BE2C (cell line): ENCODE measurements at regions not wholly inside any gene's neighbourhood (a gene's known extent, or its start where the extent isn't known, plus 50 kb on each side); places are given as distances from the start of the nearest gene placed in this dataset.
"Not testable (repeated sequence)": the region's sequence is repeated elsewhere in the genome, so short reads cannot be mapped to it uniquely, and the experiment has no call there.

Source experiments
- DNase-seq: peaks from one replicate; pipeline ENCODE4 v3.0.0-alpha.2; 2020
- H3K27me3 ChIP-seq: fragments of 250-450 bp; sonication (Bioruptor Pico); 2 replicates; pipeline ENCODE4 v1.5.1; 2020; ENCODE audit warnings: mild to moderate bottlenecking
- H3K36me3 ChIP-seq: fragments of 250-450 bp; sonication (Bioruptor Pico); 2 replicates; pipeline ENCODE4 v1.5.1; 2020; ENCODE audit warnings: mild to moderate bottlenecking
- H3K4me1 ChIP-seq: fragments of 250-450 bp; sonication (Bioruptor Pico); 2 replicates; pipeline ENCODE4 v1.5.1; 2020
- H3K4me3 ChIP-seq: 2 replicates; pipeline ENCODE4 v1.5.1; 2011; ENCODE audit warnings: low read depth, low read length
- H3K9me3 ChIP-seq: fragments of 250-450 bp; sonication (Bioruptor Pico); 2 replicates; pipeline ENCODE4 v1.5.1; 2020
- TF ChIP-seq, protein P1 (sequence below): IDR thresholded peaks from 2 replicates; pipeline ENCODE4 v1.5.1; 2012; ENCODE audit warnings: mild to moderate bottlenecking, low read depth, low read length

DNA sequence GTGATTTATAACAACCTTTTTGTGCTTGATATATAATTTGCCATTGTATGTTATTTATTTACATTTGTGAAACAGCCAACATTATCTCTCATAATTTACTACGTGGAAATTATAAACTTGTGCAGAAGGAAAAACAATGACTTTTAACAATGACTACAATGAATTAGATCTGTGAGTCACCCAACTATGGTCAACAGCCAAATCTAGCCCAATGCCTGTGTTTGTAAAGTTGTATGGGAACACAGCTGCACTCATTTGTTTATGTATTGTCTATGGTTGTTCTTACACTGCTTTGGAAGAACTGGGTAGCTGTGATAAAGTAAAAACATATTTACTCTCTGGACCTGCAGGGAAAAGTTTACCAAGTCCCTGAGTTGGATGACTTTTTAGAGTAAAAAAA lies 110.4 kb downstream of the OTOL1 start:
- no peaks in the 10 kb centered on the region for H3K36me3 ChIP-seq
- TF ChIP-seq, protein P1, sequence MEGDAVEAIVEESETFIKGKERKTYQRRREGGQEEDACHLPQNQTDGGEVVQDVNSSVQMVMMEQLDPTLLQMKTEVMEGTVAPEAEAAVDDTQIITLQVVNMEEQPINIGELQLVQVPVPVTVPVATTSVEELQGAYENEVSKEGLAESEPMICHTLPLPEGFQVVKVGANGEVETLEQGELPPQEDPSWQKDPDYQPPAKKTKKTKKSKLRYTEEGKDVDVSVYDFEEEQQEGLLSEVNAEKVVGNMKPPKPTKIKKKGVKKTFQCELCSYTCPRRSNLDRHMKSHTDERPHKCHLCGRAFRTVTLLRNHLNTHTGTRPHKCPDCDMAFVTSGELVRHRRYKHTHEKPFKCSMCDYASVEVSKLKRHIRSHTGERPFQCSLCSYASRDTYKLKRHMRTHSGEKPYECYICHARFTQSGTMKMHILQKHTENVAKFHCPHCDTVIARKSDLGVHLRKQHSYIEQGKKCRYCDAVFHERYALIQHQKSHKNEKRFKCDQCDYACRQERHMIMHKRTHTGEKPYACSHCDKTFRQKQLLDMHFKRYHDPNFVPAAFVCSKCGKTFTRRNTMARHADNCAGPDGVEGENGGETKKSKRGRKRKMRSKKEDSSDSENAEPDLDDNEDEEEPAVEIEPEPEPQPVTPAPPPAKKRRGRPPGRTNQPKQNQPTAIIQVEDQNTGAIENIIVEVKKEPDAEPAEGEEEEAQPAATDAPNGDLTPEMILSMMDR: no peak
- H3K4me3 ChIP-seq: no peak overlapping the region
- H3K27me3 ChIP-seq: no peaks in the 10 kb centered on the region
- no peak for DNase-seq
- no peaks in the 10 kb centered on the region for H3K4me1 ChIP-seq
- no peaks in the 10 kb centered on the region for H3K9me3 ChIP-seq

DNA sequence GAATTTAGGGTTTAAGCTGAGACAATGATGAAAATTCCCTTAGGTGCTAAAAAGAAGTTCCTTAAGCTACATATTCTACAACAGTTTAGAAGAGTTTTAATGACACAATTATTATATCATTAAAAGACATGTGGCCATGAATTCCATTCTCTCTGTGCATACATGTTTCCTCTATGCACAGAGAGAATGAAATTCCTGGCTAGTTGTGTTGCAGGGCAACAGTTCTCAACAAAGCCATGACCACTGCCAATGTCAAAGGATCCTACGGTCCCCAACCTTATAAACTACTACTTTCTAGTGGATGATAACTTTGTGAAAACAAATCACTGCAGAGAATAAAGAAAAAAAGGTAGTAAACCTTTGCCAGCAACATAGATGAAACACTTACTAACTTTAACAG lies 122.7 kb downstream of the OTOL1 start:
- no peaks in the 10 kb centered on the region for H3K4me1 ChIP-seq
- DNase-seq: no peak
- H3K4me3 ChIP-seq: no peak overlapping the region
- H3K9me3 ChIP-seq: no peaks in the 10 kb centered on the region
- TF ChIP-seq, protein P1: no peak
- no peaks in the 10 kb centered on the region for H3K27me3 ChIP-seq
- no peaks in the 10 kb centered on the region for H3K36me3 ChIP-seq

DNA sequence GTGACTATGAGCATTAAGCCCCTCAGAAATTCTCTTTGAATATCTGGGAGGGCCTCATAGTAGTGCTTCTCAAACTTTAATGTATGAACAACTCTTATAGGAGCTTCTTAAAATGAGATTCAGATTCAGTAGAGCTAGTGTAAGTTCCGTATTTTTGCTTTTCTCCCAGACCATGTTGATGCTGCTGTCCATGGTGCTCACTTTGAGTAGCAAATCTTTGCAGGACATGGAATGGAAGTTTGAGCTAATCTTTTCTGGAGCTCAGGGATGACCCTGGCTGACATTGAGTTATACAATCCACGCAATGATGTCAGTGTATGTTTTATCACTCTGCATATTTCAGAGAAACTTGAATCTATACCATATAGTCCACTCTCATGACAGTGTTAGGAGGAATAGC lies 134.2 kb downstream of the OTOL1 start:
- Histone ChIP-seq H3K4me3 (no peak overlapping the region), H3K4me1 (no peaks in the 10 kb centered on the region), H3K27me3 (no peaks in the 10 kb centered on the region; the same call in 1 of the 2 replicates), H3K9me3 (no peaks in the 10 kb centered on the region), H3K36me3 (no peaks in the 10 kb centered on the region)
- TF ChIP-seq, protein P1: no peak
- no peak for DNase-seq

DNA sequence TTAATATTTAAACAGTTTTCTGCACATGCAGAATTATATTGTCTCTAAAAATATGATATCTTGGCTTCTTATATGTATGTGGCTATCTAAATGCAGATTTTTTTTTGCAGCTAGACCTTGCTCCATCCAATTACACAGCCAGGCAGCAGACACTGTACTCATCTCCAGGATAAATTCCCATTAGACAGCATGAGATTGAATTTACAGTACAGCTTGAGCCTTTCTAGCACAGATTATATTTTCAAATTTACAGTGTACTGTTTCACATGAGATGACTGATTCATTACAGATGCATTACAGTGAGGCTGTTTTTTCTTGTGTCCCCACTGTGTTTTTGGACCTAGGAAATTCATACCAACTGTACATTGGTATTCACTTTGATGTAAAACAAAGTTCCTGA lies 134.9 kb downstream of the OTOL1 start:
- no peaks in the 10 kb centered on the region for H3K36me3 ChIP-seq
- H3K4me1 ChIP-seq: no peaks in the 10 kb centered on the region
- DNase-seq: no peak
- H3K4me3 ChIP-seq: no peak overlapping the region
- no peaks in the 10 kb centered on the region for H3K9me3 ChIP-seq
- H3K27me3 ChIP-seq: no peaks in the 10 kb centered on the region; the same call in 1 of the 2 replicates
- TF ChIP-seq, protein P1: no peak

DNA sequence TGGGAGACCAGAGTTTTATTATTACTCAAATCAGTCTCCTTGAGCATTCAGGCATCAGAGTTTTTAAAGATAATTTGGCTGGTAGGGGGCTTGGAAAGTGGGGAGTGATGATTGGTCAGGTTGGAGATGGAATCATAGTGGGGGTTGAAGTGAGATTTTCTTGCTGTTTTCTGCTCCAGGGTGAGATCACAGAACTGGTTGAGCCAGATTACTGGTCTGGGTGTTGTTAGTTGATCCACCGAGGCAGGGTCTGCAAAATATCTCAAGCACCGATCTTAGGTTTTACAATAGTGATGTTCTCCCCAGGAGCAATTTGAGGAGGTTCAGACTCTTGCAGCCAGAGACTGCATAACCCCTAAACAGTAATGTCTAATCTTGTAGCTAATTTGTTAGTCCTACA lies 141.0 kb downstream of the OTOL1 start:
- Histone ChIP-seq H3K36me3 (no peaks in the 10 kb centered on the region), H3K4me3 (no peak overlapping the region), H3K4me1 (no peaks in the 10 kb centered on the region), H3K9me3 (no peaks in the 10 kb centered on the region), H3K27me3 (no peaks in the 10 kb centered on the region; the same call in 1 of the 2 replicates)
- no peak for DNase-seq
- TF ChIP-seq, protein P1: no peak

DNA sequence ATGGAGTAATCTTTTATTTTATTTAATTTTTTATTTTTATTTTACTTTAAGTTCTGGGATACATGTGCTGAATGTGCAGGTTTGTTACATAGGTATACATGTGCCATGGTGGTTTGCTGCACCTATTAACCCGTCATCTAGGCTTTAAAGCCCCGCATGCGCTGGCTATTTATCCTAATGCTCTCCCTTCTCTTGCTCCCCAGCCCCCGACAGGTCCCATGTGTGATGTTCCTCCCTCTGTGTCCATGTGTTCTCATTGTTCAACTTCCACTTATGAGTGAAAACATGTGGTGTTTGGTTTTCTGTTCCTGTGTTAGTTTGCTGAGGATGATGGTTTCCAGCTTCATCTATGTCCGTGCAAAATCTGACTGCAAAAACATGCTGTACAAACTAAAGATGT lies 142.5 kb downstream of the OTOL1 start:
- not testable (repeated sequence) for DNase-seq, H3K4me1 ChIP-seq, H3K4me3 ChIP-seq, H3K27me3 ChIP-seq, H3K9me3 ChIP-seq, H3K36me3 ChIP-seq

DNA sequence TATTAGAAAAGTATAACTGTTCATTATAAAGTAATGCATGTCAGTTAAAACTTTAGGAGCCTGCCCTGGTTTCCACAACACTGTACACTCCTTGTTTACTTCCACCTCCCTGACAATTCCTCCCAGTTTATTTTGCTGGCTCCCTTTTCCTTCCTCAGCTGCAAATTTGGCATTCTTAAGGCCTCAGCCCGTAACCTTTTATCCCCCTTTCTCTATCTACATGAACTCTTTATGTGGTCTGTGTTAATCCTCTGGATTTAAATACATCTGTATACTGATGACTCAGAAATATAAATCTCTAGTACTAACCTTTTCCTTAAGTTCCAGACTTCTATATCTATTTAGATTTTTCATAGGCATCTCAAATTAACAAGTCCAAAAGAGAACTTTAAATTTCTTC lies 143.6 kb downstream of the OTOL1 start:
- TF ChIP-seq, protein P1: no peak
- Histone ChIP-seq H3K4me3 (no peak overlapping the region), H3K4me1 (no peaks in the 10 kb centered on the region), H3K9me3 (no peaks in the 10 kb centered on the region), H3K27me3 (no peaks in the 10 kb centered on the region), H3K36me3 (no peaks in the 10 kb centered on the region)
- no peak for DNase-seq
